ENCODE measurements at regions not wholly inside any gene's neighbourhood (a gene's known extent, or its start where the extent isn't known, plus 50 kb on each side); places are given as distances from the start of the nearest gene placed in this dataset.

DNA sequence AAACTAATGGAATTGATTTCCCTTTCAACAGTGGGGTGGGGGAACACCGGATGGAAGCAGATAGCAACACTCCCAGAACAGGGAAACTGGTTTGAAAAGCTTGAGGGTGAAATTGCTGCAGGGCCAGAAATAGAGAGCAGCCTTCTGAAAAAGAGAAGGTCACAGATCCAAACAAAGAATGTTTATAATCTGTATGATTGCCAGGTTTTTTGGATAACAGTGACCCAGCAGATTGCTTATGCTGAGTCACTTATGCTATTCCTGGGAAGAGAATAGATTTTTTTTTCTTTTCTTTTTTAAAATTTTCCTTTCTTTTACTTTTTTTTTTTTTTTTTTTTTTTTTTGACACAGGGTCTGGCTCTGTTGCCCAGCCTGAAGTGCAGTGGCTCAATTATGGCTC is 641.3 kb downstream of the KCNJ2 start:
- Histone ChIP-seq H3K27me3 (replicated peaks in 1 of 4; ENCODE audit: control insufficient read depth in 3 of 4, extremely low read depth in 1 of 4, insufficient read depth in 3 of 4, low read length in 3 of 4) (no peaks in the 10 kb centered on the region), H2BK5ac (ENCODE audit: low read depth, low read length) (no peak overlapping the region), H3K9me3 (ENCODE audit: insufficient read depth in 2 of 2, low read depth in 1 of 2, low read length in 1 of 2) (no peaks in the 10 kb centered on the region), H3K4me2 (ENCODE audit: insufficient read depth in 1 of 2, low read depth in 2 of 2, low read length in 2 of 2) (no peak overlapping the region), H2AFZ (ENCODE audit: low read length) (no peak overlapping the region), H4K5ac (ENCODE audit: insufficient read length, low read depth, low read length) (no peak overlapping the region), H3K79me1 (ENCODE audit: low read depth, low read length) (no peaks in the 10 kb centered on the region), H3K4me3 (ENCODE audit: extremely low read depth in 1 of 4, insufficient read depth in 2 of 4, low read depth in 3 of 4, low read length in 4 of 4) (no peak overlapping the region), H3K56ac (replicated peaks; ENCODE audit: insufficient read length, low read depth, low read length) (no peak overlapping the region), H3K4ac (replicated peaks; ENCODE audit: insufficient read length, low read depth, low read length) (no peak overlapping the region), H3K36me3 (ENCODE audit: control insufficient read depth in 2 of 4, insufficient read depth in 4 of 4, low read length in 3 of 4) (no peaks in the 10 kb centered on the region), H2BK15ac (ENCODE audit: low read length) (no peak overlapping the region), H3K4me1 (replicated peaks in 1 of 4; ENCODE audit: control insufficient read depth in 3 of 4, insufficient read depth in 4 of 4, low read length in 3 of 4) (no peaks in the 10 kb centered on the region), H4K8ac (ENCODE audit: extremely low read depth, insufficient read depth, low read length) (no peak overlapping the region), H2BK12ac (ENCODE audit: low read depth, low read length) (no peak overlapping the region), H3K27ac (ENCODE audit: low read depth, low read length) (no peak overlapping the region), H4K91ac (replicated peaks; ENCODE audit: insufficient read length, low read length) (no peak overlapping the region), H3K14ac (ENCODE audit: insufficient read length) (no peak overlapping the region), H2AK5ac (ENCODE audit: low read depth, low read length) (no peak overlapping the region), H3K18ac (ENCODE audit: extremely low read depth, low read length) (no peak overlapping the region), H4K20me1 (replicated peaks in 1 of 2; ENCODE audit: control insufficient read depth in 1 of 2, insufficient read depth in 2 of 2, low read length in 2 of 2) (no peaks in the 10 kb centered on the region), H3K23ac (ENCODE audit: insufficient read length) (no peak overlapping the region), H2BK20ac (ENCODE audit: low read length) (no peak overlapping the region), H3K79me2 (ENCODE audit: control insufficient read depth in 1 of 2, insufficient read depth in 2 of 2, low read length in 2 of 2) (no peaks in the 10 kb centered on the region), H3K23me2 (ENCODE audit: low read depth, low read length) (no peaks in the 10 kb centered on the region), H2BK120ac (replicated peaks; ENCODE audit: low read depth, low read length) (no peak overlapping the region), H3K9ac (replicated peaks in 1 of 4; ENCODE audit: extremely low read depth in 1 of 4, low read depth in 3 of 4, low read length in 3 of 4) (no peak overlapping the region)
- WGBS, 2 experiments (ENCODE audit: extremely low coverage in 1 of 2, insufficient coverage in 1 of 2, insufficient read length in 1 of 2, insufficient replicate concordance in 2 of 2, low coverage in 1 of 2, low lambda C conversion rate in 2 of 2, missing lambda C conversion rate in 1 of 2), result 100% methylated on average over 1 of the region's 1 CpG; no CpG with 5 or more reads in 1 of the 2 experiments
- CTCF ChIA-PET (ENCODE audit: partially characterized antibody), result interaction anchor here (0.6 kb wide), 1 partner anchor 166 kb away, joined by 3 read pairs; no protein-coding TSS in a partner anchor
- DNase-seq (ENCODE audit: low read depth in 1 of 2, low spot score in 2 of 2) (no peak), FAIRE-seq (no peak)
- TF ChIP-seq CEBPB (IDR thresholded peaks at IDR 0.05; ENCODE audit: low read depth, low read length) (no peak), TAF7 (optimal IDR thresholded peaks at IDR 0.05; ENCODE audit: borderline replicate concordance, low read depth, low read length) (no peak), CTBP2 (IDR thresholded peaks at IDR 0.05; ENCODE audit: borderline replicate concordance, insufficient read depth, insufficient read length, low read length) (no peak), NANOG (IDR thresholded peaks at IDR 0.05; ENCODE audit: insufficient read depth, low read depth, low read length, poor library complexity, severe bottlenecking) (no peak), SIRT6 (IDR thresholded peaks at IDR 0.05; ENCODE audit: low read length) (no peak), HDAC2 (IDR thresholded peaks at IDR 0.05; ENCODE audit: borderline replicate concordance in 1 of 2, low read depth in 2 of 2, low read length in 2 of 2) (no peak), EP300 (IDR thresholded peaks at IDR 0.05; ENCODE audit: borderline replicate concordance in 1 of 2, low read depth in 2 of 2, low read length in 2 of 2) (no peak), JUND (IDR thresholded peaks at IDR 0.05; ENCODE audit: low read length) (no peak), RXRA (IDR thresholded peaks at IDR 0.05; ENCODE audit: insufficient read depth, low read depth, low read length) (no peak), CBX8 (IDR thresholded peaks at IDR 0.05; ENCODE audit: borderline replicate concordance, low read depth, low read length) (no peak)
- POLR2A ChIA-PET (ENCODE audit: partially characterized antibody), result no interaction called here
